NCI-H460 (cell line): ENCODE measurements at regions not wholly inside any gene's neighbourhood (a gene's known extent, or its start where the extent isn't known, plus 50 kb on each side); places are given as distances from the start of the nearest gene placed in this dataset.
"Not testable (repeated sequence)": the region's sequence is repeated elsewhere in the genome, so short reads cannot be mapped to it uniquely, and the experiment has no call there.

Source experiments
- DNase-seq: peaks from one replicate; pipeline ENCODE4 v3.0.0-alpha.2; 2016; ENCODE audit warnings: low read depth; ENCODE audit errors: extremely low read depth

GRCh38 chr9:126164796-126165525, 161.7 kb upstream of the MVB12B start:
- DNase-seq = no peak

- DNase-seq = no peak
These were observed 160.9 kb upstream of the MVB12B start for GRCh38 chr9:126165755-126166154.

DNA sequence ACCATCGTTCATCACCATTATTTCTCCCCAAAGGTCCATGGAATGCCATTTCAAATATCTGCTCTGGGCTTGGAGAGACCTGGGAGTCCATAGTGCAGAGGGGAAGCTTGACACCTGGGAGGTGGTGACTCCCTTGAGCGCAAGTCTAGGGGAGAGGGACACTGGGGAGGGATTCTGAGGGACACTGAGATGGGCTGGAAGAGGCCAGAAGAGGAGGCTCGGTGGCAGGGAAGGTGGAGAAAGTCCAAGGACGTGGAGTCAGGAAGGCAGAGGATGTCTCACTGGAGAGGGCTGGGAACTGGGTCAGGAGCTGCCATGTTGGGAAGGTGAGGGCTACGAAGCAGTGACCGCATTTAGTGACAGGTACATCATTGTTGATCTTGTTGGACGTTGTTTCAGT, 160.3 kb upstream of the MVB12B start:
- DNase-seq = no peak

GRCh38 chr9:126166866-126167265, 159.8 kb upstream of the MVB12B start:
- DNase-seq = no peak

- DNase-seq = no peak
These were observed 156.9 kb upstream of the MVB12B start for GRCh38 chr9:126169736-126170135.

DNA sequence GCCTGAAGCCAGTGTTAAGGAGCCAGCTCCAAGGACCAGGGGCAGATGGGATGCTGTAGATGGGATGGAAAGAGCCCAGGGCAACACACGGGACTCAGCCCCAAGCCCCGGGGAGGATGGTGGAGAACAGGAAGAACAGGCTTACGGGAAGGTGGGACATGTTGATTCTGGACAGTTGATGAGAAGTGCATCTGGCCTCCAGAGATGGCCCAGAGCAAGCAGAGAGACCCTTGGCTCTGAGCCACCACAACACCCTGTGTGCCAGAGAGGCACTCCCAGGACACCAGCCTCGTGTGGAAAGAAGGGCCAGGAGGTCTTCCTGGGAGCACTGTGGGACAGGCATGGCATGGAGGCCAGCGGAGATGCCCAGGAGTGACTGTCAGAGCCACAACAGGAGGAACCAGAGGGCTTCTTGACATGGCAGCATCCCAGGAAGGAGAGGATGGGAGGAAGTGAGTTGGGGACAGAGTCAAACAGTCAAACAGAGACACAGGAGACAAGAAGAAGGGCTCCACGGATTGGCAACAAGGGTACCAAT, 156.3 kb upstream of the MVB12B start:
- no peak for DNase-seq

- no peak for DNase-seq
These were observed 155.0 kb upstream of the MVB12B start for GRCh38 chr9:126171641-126172040.

DNA sequence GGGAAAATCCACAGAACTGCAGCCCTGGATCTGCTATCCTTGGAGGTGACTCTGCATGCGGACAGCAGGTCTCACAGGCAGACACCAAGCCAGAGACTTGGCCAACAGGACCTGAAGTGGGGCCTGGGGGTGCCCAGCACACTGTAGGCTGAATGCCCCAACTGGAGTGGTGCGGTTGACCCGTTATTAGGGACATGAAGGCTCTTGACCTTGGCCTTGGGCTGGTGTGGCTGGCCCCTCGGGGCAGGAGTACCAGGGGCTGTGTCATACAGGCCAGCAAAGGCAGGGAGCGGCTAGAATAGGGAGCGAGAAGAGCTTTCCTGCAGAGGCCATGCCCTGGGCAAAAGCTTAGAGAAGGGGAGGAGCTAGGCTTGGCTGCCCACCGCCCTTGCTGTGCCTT, 153.2 kb upstream of the MVB12B start:
- no peak for DNase-seq

- no peak for DNase-seq
These were observed 152.7 kb upstream of the MVB12B start for GRCh38 chr9:126173929-126174328.

- DNase-seq = no peak
These were observed 143.4 kb upstream of the MVB12B start for GRCh38 chr9:126183266-126183665.

GRCh38 chr9:126190994-126191393, 135.6 kb upstream of the MVB12B start:
- DNase-seq = not testable (repeated sequence)

DNA sequence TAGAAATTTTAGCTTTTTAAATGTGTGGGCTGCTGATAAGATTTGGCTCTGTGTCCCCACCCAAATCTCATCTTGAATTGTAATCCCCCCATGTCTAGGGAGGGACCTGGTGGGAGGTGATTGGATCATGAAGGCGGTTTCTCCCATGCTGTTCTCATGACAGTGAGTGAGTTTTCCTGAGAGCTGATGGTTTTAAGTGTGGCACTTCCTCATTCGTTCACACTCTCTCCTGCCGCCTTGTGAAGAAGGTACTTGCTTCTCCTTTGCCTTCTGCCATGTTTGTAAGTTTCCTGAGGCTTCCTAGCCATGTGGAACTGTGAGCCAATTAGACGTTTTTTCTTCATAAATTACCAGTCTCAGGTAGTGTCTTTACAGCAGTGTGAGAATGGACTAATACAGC, 127.8 kb upstream of the MVB12B start:
- no peak for DNase-seq

- DNase-seq = no peak
These were observed 123.3 kb upstream of the MVB12B start for GRCh38 chr9:126203313-126203712.

- no peak for DNase-seq
These were observed 122.4 kb upstream of the MVB12B start for GRCh38 chr9:126204197-126204596.

DNA sequence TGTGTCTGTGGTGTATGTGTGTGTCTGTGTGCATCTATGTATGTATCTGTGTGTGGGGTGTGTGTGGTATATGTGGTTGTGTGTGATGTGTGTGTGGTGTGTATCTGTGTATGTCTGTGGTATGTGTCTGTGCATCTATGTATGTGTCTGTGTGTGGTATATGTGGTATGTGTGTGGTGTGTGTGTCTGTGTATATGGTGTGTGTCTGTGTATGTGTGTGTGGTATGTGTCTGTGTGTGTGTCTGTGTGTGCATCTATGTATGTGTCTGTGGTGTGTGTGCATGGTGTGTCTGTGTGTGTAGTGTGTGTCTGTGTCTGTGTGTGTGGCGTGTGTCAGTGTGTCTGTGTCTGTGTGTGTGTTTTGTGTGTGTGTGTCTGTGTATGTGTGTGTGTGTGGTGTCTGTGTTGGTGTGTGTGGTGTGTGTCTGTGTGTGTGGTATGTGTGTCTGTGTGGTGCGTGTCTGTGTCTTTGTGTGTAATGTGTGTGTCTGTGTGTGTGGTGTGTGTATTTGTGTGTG, 121.9 kb upstream of the MVB12B start:
- no peak for DNase-seq

DNA sequence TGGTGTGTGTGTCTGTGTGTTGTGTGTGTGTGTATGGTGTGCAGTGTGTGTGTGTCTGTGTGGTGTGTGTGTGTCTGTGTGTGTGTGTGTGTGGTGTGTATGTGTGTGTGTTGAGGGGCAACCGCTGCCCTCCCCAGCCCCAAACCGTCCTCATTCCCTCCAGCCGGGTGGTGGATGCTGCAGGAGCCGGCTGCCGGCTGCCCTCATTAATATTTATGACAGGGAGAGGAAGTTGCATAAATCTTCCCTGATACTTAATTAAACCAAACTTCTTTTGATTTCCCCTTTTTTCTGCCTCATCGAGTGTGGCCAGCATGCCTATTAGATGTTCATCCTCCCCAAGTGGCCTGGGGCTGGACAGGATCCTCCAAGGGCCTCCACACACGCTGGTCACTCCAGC, 121.4 kb upstream of the MVB12B start:
- no peak for DNase-seq

DNA sequence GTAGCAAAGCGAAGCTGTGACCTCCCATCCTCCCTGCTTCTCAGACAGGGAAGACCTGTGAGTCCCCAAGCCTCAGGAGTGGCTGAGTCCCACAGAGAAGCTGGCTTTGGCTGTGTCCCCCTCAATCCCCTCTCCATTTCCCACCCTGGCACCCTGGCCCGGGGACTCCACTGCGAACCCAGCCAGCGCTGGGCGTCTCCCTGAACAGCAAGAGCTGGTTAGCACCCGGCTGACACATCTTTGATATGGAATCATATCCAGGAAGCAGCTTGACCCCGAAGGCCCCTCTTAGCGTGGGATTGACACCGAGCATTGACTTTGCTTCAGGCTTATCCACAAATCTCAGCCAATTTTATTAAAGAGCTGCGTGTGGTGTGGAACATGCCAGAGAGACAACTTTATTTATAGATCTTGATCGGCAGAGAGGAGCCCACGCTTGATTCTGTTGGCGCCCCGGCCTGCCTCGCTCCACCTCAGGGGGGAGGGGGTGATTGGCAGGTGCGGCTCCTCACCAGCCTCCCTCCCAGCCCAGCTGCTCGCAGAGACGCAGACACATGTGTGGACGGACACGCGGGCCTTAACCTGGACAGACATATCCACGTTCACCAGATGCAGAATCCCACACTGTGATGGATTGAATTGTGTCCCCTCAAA, 120.7 kb upstream of the MVB12B start:
- no peak for DNase-seq

- DNase-seq = no peak
These were observed 119.4 kb upstream of the MVB12B start for GRCh38 chr9:126207256-126207655.

- DNase-seq = no peak
These were observed 118.3 kb upstream of the MVB12B start for GRCh38 chr9:126208216-126208758.

GRCh38 chr9:126211441-126212074, 115.1 kb upstream of the MVB12B start:
- no peak for DNase-seq

GRCh38 chr9:126215486-126215885, 111.1 kb upstream of the MVB12B start:
- no peak for DNase-seq
